AML-193 (cell line): ENCODE measurements at regions not wholly inside any gene's neighbourhood (a gene's known extent, or its start where the extent isn't known, plus 50 kb on each side); places are given as distances from the start of the nearest gene placed in this dataset.
"Not testable (repeated sequence)": the region's sequence is repeated elsewhere in the genome, so short reads cannot be mapped to it uniquely, and the experiment has no call there.

Source experiments
- DNase-seq, 2 experiments: peaks; one replicate each; lab custom pipeline; 2025; lab: John Stamatoyannopoulos, UW

- not testable (repeated sequence) for DNase-seq
These were observed 179.6 kb upstream of the RND3 start for GRCh38 chr2:150667039-150667438.

DNA sequence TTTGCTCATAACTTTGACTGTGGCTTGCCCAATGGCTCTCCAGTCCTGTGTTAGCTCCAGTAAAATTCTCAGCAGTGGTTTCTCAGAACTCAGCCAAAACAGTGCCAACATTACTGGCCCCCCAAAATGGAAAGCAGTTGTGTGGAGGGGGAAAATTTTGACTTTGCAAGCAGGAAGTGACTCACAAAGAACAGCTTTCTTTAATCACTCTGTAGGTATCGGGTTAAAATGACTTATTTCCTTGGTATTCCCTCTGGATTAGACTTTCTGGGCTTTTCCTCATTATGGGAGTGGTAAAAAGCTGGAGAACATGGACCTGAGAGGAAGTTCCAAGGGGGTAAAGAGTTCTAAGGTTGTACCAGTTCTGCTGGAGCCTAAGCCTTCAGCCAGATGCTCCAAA lies 175.7 kb upstream of the RND3 start:
- DNase-seq, result no peak

GRCh38 chr2:150656002-150656401 lies 168.5 kb upstream of the RND3 start:
- DNase-seq, result no peak

DNA sequence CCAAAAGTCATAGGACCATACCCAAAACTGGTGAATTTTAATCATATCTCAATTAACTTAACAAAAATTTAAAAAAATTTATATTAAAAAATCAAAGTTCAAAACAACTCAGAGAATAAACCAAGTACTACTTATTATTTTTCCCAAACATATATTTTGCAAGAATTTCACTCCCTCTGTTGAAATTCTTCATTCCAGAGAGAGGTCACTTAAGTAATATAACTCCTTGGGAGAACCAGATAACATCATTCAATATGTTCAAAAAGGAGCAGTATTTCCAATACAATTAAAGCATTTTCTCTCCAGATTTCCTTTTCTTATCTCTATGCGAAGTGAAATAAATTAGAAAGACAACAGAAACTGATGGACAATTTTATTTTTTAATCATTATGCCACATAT lies 165.9 kb upstream of the RND3 start:
- DNase-seq, result no peak

GRCh38 chr2:150647943-150648342 lies 160.5 kb upstream of the RND3 start:
- no peak for DNase-seq

- no peak for DNase-seq
These were observed 159.3 kb upstream of the RND3 start for GRCh38 chr2:150646746-150647145.

DNA sequence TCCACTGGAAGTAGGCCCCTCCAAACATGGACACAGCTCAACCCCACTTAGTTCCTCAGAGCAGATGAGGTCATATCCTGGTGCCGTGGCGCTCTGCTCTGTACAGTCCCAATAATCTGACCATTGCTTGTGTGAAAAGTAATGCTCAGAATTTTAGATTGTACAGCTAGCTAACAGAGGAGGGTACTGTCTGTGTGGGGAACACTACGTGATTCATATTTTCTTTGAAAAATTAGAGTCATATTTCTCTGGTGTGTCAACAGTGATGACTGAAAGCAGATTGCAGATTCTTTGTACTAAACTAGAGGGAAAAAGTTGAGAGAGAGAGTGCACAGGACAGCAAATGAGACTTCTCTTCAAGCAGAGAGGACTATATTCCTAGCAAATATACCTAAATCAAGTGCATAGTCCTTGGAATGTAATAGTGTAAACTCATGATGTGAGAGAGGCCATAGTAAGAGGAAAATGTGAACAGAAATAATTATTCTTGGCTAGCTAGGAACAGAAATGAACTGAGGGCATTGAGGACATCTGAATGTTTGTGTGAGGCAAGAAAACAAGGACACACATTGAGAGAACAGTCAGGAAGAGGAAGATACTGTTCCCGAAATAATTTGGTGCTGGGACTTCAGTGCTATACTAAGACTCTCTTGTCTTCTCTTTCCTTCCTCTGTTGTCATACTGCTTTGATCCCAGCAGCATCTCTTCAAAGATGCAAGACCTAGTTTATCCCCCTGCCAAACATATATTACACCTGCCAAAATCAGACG lies 157.0 kb upstream of the RND3 start:
- DNase-seq, result no peak

- no peak for DNase-seq
These were observed 155.8 kb upstream of the RND3 start for GRCh38 chr2:150643114-150643725.

DNA sequence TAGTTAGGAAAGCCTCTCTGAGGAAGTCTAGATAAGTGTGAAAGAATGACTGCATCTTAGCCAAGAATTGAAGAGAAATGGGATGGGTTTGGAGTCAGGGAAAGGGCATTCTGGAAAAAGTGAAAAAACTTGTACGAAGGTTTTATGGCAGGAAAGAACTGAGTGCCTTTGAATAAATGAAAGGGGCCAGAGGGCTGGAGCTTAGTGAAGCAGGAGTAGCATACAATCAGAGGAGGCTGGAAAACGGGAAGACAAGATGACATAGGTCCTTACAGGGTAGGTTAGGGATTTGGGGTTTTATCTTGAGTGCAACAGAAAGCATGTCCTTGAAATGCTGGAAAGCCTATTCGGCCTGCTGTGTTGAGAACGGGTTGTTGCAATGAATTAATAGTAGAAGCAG lies 152.6 kb upstream of the RND3 start:
- no peak for DNase-seq

- DNase-seq, result no peak
These were observed 151.9 kb upstream of the RND3 start for GRCh38 chr2:150639383-150639782.

GRCh38 chr2:150631236-150631821 lies 143.9 kb upstream of the RND3 start:
- no peak for DNase-seq

DNA sequence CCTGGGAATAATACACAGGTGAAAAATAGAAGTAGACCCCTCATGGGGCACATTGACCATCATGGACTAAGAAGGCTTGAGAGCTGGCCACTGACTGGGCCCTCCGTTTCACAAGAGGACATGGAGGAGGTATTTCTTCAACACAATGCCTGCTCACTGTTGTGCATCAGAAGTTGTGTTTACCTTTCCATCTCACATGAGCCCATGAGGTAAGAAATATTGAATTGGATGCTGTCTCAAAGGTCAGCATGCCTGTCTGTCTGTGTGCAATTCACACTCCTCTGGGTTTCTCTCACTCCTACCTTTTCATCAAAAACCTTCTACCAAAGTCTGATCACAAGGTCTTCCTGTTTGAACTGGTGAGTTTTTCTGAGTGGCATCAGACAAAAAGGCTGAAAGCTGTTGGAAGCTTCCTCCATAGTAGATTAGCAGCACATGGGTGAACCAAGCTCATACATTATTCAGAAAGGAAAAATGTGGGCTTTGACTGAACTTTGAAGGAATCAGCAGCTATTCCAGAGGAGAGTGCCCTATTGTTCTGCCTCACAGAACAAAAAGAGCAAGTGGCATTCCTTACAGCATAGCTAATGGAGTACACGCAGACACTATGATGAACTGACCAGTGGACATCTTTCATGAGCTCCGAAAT lies 143.2 kb upstream of the RND3 start:
- no peak for DNase-seq

GRCh38 chr2:150627526-150627925 lies 140.1 kb upstream of the RND3 start:
- DNase-seq, result no peak

- DNase-seq, result no peak
These were observed 139.5 kb upstream of the RND3 start for GRCh38 chr2:150626934-150627411.

DNA sequence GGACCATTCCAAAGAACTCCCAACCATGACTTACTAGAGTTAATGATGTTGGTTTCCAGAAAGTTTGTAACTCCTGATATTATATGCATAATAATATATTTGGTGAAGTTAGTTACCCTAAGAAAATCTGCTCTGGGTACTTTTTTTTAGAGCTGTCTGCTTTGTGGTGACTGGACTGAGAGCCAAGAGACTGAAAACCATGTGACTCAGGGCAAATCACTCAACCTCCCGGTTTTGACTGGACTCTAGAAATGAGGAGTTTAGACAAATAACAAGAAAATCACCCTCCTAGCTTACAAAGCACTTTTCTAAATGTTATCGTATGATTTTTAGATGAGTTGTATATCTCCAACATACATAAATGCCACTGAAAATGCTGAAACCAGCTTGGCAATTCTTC lies 138.3 kb upstream of the RND3 start:
- DNase-seq, result no peak

GRCh38 chr2:150625303-150625702 lies 137.8 kb upstream of the RND3 start:
- DNase-seq, result no peak

- DNase-seq, result no peak
These were observed 136.5 kb upstream of the RND3 start for GRCh38 chr2:150624001-150624401.

DNA sequence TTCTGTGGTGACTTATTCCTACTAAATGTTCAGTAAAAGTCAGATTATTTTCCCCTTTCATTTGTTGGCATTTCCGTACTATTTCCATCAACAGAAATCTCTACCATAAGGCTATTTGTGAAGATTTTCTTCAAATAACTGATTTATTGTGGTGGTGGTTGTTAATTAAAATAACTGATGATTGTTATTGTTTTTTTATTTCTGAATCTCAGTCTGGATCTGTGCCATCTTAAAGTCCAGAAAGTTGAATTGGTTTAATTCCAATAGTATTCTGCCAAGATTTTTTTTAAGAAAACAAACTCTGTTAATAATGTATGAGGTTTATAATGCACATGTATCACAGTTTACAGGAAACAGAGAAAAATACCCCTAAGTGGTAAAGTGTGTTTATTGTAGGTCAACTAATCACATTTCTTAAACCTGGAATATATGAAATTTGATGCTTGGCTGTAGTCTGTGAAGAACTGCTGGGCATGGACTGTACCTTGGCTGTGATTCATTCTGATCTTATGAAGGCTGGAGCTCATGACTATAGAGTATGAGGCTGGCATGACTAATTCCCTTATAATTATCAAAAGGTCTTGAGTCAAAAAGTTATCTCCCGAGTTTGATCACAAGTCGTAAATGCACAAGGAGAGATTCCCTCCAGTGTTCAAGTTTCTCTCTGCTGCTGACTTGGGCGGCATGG lies 134.2 kb upstream of the RND3 start:
- DNase-seq, result no peak

DNA sequence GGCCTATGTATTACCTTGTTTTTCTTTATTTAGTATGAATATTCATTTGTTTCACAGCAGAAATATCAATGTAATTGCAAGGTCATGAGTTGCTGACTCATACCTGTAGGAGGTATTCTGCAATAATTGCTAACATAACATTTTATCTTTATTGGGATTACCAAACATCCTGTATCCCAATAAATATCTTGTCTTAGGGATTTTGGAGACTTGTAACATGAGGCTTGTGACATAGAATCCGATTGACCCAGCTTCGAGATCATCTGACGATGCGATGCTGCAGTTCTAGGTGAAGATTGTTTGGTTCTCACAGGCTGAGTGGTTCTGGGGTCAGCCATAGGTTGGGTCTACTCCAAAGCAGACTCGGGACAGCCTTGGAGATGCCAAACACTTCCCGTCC lies 133.4 kb upstream of the RND3 start:
- no peak for DNase-seq

DNA sequence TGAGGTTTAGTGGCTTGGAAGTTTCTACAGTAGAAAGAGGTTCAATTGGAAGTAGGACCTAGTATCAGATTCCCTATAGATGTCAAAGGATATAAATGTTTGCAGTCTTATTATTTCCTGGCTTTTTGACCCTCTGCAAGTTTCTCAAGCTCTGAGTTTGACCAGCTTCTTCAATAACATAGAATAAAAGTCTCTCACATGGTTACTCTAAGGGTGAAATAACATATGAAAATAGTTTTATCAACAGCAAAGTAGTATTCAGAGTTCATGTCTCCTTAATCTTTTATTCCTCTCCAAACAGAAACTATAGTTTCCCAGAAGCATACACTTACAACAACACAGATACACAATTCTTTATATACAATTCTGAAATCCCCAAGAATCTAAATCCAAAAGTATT lies 132.9 kb upstream of the RND3 start:
- DNase-seq, result no peak

GRCh38 chr2:150619607-150620330 lies 132.3 kb upstream of the RND3 start:
- no peak for DNase-seq
